GM21367 (cell line): ENCODE measurements at regions not wholly inside any gene's neighbourhood (a gene's known extent, or its start where the extent isn't known, plus 50 kb on each side); places are given as distances from the start of the nearest gene placed in this dataset.
"Not testable (repeated sequence)": the region's sequence is repeated elsewhere in the genome, so short reads cannot be mapped to it uniquely, and the experiment has no call there.

Experiments
- ATAC-seq: cut with Tn5 transposase; IDR thresholded peaks from one replicate; pipeline ENCODE4 v1.9.1; 2021; ENCODE audit not compliant: unreplicated experiment

DNA sequence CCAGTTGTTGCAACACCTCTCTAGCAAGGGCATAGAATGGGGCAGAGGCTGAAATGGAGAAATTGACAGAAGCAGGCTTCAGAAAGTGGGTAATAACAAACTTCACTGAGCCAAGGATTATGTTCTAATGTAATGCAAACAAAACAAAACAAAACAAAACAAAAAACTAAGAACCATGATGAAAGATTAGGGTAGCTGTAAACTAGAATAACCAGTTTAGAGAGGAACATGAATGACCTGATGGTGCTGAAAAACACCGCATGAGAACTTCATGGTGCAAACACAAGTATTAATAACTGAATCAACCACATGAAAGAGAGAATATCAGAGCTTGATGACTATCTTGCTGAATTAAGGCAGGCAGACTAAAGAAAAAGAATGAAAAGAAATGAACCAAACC is 1707.7 kb downstream of the BRINP3 start:
- no peak for ATAC-seq

DNA sequence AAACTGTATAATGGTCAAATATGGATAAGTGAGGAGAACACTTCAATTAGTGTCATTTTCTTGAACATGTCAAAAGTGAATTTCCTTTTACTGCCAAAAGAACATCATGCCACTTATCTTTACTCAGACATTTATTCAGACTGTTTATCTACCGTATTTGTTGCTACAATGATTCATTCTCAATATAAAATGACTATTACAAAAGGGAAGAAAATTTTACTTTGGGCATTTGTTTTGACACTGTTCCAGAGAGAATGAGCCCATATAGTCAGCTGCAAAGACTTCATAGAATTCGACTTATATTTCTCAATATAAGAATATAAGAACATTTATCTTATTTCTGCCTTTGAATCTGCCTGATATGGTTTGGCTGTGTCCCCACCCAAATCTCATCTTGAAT is 1699.1 kb downstream of the BRINP3 start:
- no peak for ATAC-seq

DNA sequence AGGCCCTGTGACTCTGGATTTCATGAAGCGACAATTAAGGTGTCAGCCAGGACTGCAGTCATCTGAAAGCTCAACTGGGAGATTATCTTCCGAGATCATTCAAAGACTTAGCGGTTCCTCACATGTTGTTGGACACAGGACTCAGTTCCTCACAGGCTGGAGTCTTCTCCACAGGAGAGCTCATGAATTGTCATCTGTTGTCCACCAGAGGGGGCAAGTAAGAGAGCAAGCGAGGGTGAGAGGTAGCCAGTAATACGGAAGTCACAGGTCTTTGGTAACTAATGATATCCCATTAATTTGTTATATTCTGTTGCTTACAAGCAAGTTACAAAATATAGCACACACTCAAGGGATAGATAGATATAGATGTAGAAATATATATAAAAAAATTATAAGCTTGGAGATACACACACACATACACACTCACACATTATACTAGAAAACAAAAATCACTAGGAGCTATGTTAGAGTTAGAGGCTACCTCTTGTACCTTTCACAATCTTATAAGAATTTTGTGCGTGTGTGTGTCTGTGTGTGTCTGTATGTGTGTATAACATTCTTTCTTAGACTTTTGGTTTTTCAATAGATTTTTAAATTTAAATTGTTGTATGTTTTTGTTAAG is 1695.3 kb downstream of the BRINP3 start:
- ATAC-seq, result peak; percentile 81

DNA sequence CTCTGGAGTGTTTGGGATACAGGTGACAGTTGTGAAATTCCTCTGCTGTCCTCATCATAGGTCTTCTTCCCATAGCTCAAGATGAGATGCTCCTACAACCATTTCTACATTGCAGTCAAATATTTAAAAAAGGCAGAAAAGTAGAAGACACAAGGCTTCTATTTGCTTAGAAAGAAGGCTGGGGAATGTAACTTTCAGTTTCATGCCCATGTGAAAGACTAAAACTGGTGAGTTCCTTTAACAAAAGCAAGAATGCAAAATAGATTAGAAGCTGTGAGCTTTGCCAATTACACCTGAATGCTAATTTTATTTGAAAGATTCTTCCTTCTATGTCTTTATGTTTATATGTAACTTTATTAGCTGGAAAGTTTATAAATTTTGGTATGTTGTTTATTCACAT is 1682.7 kb downstream of the BRINP3 start:
- no peak for ATAC-seq

DNA sequence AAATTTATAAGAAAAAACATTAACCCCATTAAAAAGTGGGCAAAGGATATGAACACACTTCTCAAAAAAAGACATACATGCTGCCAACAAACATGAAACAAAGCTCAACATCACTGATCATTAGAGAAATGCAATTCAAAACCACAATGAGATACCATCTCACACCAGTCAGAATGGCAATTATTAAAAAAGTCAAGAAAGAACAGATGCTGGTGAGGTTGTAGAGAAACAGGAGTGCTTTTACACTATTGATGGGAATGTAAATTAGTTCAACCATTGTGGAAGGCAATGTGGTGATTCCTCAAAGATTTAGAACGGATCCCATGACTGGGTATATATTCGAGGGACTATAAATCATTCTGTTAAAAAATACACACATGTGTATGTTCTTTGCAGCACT is 1665.5 kb downstream of the BRINP3 start:
- not testable (repeated sequence) for ATAC-seq

DNA sequence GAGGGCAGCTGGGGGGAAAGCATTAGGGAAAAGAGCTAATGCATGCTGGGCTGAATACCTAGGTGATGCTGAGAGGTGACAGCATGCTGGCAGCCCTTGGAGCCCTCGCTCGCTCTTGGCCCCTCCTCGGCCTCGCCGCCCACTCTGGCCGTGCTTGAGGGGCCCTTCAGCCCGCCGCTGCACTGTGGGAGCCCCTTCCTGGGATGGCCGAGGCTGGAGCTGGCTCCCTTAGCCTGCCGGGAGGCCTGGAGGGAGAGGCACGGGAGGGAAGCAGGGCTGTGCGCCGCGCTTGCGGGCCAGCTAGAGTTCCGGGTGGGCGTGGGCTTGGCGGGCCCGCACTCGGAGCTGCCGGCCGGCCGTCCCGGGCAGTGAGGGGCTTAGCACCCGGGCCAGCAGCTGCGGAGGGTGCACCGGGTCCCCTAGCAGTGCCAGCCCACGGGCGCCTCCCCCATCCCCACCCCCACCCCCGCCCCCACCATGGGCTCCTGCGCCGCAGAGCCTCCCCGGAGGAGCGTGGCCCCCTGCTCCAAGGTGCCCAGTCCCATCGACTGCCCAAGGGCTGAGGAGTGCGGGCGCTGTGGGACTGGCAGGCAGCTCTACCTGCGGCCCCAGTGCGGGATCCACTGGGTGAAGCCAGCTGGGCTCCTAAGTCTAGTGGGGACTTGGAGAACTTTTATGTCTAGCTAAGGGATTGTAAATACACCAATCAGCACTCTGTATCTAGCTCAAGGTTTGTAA is 1664.7 kb downstream of the BRINP3 start:
- not testable (repeated sequence) for ATAC-seq

DNA sequence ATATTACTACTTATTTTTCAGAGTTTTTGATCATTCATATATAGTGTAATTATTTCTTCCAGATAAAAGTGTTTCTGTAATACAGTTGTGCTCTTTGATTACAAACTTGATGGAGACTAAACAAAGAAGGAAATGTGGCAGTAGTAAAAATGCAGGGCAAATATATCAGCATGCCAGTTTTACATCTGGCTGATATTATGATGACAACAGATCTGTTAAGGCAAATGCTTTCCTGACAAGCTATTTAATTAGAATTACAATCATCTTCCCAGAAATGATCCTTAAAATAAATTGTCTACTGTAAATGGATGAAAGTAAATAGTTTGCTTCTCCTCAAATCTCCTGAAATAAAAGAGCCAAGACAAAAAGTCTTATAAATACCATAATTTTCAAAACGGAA is 1659.8 kb downstream of the BRINP3 start:
- no peak for ATAC-seq

DNA sequence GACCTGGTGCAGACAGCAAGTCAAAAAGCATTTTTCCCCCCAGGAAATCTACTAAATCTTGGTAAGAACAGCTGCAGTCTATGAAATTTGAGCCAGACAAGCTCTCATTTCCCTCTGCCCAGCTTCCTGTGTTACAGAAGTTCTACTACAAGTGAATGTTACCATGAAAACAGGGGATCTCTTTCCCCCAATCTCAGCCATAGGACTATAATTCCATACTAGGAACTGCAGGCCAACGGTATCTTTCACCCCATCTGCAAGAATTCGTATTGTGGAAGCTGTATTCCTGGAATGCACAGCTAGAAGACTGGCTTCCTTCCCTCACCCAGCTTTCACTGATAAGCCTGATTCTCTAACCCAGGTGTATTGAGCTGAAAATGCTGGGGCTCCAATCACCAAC is 1655.4 kb downstream of the BRINP3 start:
- no peak for ATAC-seq

DNA sequence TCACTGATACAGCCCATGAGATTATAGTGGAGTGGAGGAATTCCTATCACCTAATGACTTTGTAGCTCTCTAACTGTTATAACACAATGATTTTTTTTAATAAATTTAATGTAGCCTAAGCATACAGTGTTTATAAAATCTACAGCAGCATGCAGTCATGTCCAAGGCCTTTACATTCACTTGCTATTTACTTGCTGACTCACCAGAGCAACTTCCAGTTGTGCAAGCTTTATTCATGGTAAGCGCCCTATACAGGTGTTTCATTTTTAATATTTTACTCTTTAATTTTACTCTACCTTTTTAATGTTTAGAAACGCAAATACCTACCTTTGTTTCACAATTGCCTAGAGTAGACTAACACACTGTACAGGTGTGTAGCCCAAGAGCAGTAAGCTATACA is 1652.2 kb downstream of the BRINP3 start:
- no peak for ATAC-seq

DNA sequence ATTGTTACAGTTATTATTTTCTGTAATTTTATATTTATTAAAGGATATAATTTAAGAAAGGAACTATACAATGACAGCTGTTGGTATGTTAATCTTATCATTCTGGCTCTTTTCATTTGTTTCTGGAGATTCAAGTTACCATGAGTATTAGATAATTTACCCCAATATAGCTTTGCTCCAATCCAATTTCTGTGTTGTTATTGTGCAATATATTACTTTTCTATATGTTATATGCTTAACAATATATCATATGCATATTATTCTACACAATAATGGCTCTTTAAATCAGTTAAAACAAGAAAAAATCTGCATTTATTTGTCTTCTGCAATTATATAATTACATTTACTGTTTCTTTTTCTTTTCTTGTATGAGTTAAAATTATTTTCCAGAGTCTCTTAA is 1650.9 kb downstream of the BRINP3 start:
- no peak for ATAC-seq

DNA sequence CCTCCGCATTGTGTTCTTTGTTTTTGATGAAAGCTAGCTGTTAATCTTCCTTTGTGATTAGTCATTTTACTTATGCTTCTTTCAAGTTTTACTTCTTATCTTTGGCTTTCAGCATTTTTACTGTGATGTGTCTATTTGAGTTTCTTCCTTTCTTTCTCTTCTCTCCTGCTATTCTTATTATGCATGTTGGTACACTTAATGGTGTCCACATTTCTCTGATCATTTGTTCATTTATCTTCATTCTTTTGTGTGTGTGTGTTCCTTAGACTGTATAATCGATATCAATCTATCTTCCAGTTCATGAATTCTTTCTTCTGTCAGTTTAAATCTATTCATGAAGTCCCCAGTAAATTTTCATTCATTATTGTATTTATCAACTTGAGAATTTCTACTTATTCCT is 1650.3 kb downstream of the BRINP3 start:
- ATAC-seq, result no peak

DNA sequence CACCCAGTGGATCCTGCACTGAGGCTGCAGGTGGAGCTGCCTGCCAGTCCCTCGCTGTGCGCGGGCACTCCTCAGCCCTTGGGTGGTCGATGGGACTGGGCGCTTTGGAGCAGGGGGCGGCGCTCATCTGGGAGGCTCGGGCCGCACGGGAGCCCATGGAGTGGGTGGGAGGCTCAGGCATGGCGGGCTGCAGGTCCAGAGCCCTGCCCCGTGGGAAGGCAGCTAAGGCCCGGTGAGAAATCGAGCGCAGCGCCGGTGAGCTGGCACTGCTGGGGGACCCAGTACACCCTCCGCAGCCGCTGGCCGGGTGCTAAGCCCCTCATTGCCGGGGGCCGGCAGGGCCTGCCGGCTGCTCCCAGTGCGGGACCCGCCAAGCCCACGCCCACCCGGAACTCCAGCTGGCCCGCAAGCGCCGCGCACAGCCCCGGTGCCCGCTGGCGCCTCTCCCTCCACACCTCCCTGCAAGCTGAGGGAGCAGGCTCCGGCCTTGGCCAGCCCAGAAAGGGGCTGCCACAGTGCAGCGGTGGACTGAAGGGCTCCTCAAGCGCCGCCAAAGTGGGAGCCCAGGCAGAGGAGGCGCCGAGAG is 1636.5 kb downstream of the BRINP3 start:
- ATAC-seq, result not testable (repeated sequence)

DNA sequence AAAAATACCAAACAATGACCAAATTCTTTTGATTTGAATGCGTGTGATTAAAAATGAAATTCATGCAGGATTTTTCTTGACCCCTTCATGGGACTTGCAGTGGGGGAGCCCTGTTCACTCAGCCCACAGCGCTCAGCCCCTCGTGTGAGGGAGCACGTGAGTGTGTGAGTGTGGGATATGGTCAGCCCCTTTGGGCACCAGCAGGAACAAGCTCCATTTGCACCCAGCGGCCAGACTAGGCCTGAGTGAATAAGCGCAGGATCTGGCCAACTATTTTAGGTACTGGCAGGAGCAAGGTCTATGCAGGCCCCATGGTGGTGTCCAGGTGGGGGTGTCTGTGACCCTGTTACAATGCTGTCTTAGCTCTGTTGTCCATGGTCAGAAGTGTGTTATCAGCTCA is 1631.2 kb downstream of the BRINP3 start:
- ATAC-seq, result no peak

DNA sequence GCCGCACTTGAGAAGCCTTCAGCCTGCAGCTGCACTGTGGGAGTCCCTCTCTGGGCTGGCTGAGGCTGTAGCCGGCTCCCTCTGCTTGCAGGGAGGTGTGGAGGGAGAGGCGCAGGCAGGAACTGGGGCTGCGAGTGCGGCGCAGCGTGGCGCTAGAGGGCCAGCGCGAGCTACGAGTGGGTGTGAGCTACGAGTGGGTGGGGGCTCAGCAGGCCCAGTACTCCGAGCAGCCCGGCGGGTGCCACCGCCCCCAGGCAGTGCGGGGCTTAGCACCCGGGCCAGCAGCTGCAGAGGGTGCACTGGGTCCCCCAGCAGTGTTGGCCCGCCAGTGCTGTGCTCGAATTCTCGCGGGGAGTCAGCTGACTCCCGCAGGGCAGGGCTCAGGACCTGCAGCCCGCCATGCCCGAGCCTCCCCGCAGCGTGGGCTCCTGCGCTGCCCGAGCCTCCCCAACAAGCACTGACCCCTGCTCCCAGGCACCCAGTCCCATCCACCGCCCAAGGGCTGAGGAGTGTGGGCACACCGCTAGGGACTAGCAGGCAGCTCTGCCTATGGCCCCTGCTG is 1620.1 kb downstream of the BRINP3 start:
- no peak for ATAC-seq

DNA sequence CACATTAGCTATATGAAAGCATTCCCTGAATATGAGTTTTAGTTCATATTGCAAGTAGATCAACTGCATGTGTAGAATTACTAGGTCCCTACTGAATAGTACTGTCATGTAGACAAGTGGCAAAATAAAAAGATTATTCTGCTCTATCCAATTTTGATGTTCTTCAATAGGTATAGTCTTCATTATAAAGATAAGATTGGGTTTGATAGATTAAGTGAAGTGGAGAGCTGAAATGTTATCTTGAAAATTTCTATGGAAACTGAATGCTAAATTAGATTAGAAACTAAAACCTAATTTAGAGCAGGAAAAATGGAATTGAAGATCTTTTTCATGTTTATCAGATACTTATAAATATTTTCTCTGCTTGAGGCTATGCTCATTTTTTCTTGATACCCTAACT is 1610.0 kb downstream of the BRINP3 start:
- no peak for ATAC-seq

DNA sequence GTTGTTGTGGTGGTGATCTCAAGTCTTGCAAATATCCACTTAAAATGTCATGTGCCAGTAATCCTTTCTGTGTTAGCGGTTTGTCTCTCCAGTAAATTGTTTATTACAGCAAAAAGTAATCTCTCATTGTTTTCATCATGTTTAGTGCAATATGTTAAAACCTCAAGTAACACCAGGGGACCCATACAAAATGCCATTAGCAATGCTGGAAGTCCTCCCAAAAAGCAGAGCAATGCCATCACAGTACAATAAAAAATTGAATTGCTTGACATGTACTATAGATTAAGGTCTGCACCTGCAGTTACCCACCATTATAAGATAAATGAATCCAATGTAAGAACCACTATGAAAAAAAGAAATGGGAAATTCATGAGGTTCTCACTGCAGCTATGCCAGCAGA is 1606.5 kb downstream of the BRINP3 start:
- ATAC-seq, result no peak

DNA sequence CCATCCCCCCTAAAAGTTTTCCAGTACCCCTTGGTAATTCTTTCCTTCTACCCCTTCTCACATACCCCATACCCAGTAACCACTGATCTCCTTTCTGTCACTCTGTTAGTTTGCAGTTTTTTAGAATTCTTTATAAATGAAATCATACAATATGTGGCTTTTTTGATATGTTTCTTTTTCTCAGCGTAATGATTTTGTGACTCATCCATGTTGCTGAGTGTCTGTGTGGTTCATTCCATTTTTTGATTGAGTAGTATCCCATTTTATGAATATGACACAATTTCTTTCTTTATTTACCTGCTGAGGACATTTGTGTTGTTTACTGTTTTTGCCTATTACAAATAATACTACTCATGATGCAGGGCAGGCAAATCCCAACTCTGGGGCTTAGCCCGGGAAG is 1605.3 kb downstream of the BRINP3 start:
- ATAC-seq, result no peak

DNA sequence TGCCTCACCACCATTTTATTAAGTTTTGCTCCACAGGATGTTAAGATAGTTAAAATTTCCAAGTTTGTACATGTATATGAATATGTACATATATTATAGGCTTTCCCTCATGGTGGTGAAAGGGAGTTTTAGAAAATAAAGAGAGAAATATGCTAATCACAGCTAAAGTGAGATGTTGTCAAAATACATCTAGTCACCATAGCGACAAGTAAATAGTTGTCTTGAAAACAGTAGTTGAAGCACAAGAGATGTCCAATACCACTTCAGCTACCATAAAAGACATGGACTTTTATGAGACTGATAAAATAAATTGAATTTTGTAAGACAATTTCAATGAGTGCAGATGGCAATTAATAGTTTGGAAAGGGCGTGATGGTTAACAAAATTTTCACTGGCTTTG is 1600.0 kb downstream of the BRINP3 start:
- ATAC-seq, result no peak

DNA sequence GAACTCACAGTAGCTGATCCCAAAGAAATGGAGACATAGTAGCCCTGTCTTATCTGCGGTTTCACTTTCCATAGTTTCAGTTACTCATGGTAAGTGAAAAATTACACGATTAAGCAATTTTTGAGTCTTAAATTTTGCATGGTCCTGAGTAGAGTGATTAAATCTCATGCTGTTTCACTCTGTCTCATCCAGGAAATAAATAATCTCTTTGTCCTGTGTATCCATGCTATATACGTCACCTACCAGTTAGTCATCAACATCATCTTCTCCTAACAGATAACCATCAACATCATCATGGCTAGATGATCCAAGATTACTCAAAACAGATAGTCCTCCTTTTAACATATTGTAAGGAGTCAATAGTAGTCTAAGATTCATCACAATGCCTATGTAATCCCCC is 1589.3 kb downstream of the BRINP3 start:
- no peak for ATAC-seq

DNA sequence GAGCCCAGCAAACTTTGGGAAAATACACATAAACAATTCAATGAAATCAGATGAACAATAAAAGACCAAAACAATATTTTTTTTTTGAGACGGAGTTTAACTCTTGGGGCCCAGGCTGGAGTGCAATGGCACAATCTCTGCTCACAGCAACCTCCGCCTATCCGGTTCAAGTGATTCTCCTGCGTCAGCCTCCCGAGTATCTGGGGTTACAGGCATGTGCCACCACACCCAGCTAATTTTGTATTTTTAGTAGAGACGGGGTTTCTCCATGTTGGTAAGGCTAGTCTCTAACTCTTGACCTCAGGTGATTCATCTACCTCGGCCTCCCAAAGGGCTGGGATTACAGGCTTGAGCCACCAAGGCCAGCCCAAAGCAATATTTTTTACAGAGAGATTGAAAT is 1588.5 kb downstream of the BRINP3 start:
- ATAC-seq, result no peak

DNA sequence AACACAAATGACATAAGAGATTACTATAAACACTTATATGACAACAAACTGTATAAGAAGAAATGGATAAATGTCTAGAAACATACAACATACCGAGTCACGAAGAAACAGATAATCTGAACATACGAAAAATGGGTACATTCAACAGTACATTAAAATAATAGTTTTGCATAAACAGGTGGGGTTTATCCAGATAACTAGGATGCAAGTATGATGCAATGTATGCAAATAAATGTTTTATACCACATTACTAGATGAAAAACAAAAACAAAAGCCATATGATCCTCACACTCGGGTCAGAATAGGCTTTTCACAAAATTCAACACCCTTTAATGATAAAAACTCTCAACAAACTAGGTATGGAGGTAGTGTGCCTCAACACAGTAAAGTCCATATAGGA is 1585.7 kb downstream of the BRINP3 start:
- no peak for ATAC-seq

DNA sequence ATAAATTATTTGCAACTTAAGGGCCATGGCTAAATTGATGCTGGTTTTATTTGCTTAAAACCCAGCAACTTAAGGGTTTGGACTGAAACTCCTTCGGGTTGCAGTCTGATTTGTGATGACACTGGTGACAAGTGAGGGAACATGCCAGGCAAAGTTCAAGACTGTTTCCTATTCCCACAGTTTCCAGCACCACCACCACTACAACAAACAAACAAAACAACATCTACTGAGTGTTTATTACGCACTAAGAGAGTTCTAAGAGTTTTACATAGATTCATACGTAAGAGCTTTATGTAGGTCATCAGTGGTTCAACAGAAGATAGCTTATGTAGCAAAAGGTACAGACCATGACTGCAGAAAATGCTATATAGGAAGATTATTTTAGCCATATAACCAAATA is 1582.1 kb downstream of the BRINP3 start:
- no peak for ATAC-seq
